C4-2B (cell line): ENCODE measurements at regions not wholly inside any gene's neighbourhood (a gene's known extent, or its start where the extent isn't known, plus 50 kb on each side); places are given as distances from the start of the nearest gene placed in this dataset.

ENCODE experiments used
- CTCF ChIP-seq: fragments of 450-650 bp; conservative IDR thresholded peaks from 2 replicates; pipeline ENCODE4 v1.5.1; 2017; ENCODE audit warnings: mild to moderate bottlenecking
- ZFX ChIP-seq: fragments of 450-650 bp; IDR thresholded peaks from 2 replicates; pipeline ENCODE4 v1.6.1; 2017

- no peak for TF ChIP-seq CTCF
- TF ChIP-seq ZFX = no peak
Measured at GRCh38 chr1:96361961-96362360, 359.6 kb upstream of the PTBP2 start.
